GM23248 (cell line): ENCODE measurements at regions not wholly inside any gene's neighbourhood (a gene's known extent, or its start where the extent isn't known, plus 50 kb on each side); places are given as distances from the start of the nearest gene placed in this dataset.
A peak's percentile ranks its signal among the peaks of the same experiment; 100 is the strongest.

ENCODE experiments used
- DNase-seq: peaks from one replicate; pipeline ENCODE4 v3.0.0-alpha.2; 2015
- H2AFZ ChIP-seq: fragments of 200-600 bp; sonication (generic); 2 replicates; pipeline ENCODE4 v1.6.1; 2016; ENCODE audit warnings: antibody characterized with exemption
- H3F3A ChIP-seq: fragments of 200-600 bp; sonication (generic); 2 replicates; pipeline ENCODE4 v1.6.1; 2016; ENCODE audit warnings: mild to moderate bottlenecking, antibody characterized with exemption, mixed run types; ENCODE audit not compliant: insufficient read depth
- H3K27ac ChIP-seq: fragments of 200-600 bp; sonication (generic); 2 replicates; pipeline ENCODE4 v1.5.1; 2016; ENCODE audit warnings: mild to moderate bottlenecking
- H3K27me3 ChIP-seq: fragments of 200-600 bp; sonication (generic); replicated peaks from 2 replicates; pipeline ENCODE4 v1.6.1; 2016; ENCODE audit warnings: mild to moderate bottlenecking; ENCODE audit not compliant: insufficient read depth
- H3K36me3 ChIP-seq: fragments of 200-600 bp; sonication (generic); 2 replicates; pipeline ENCODE4 v1.6.1; 2016; ENCODE audit warnings: low read depth, mild to moderate bottlenecking
- H3K4me1 ChIP-seq: fragments of 200-600 bp; sonication (generic); 2 replicates; pipeline ENCODE4 v1.6.1; 2016; ENCODE audit warnings: mild to moderate bottlenecking; ENCODE audit not compliant: insufficient read depth
- H3K4me2 ChIP-seq: fragments of 200-600 bp; sonication (generic); one replicate; pipeline ENCODE4 v1.6.1; 2016; ENCODE audit warnings: mild to moderate bottlenecking; ENCODE audit not compliant: unreplicated experiment
- H3K4me3 ChIP-seq: fragments of 200-600 bp; sonication (generic); 2 replicates; pipeline ENCODE4 v1.5.1; 2016; ENCODE audit warnings: mild to moderate bottlenecking
- H3K79me2 ChIP-seq: fragments of 200-600 bp; sonication (generic); 2 replicates; pipeline ENCODE4 v1.6.1; 2016; ENCODE audit warnings: mild to moderate bottlenecking; ENCODE audit not compliant: insufficient read depth
- H3K9ac ChIP-seq: fragments of 200-600 bp; sonication (generic); 2 replicates; pipeline ENCODE4 v1.6.1; 2016; ENCODE audit warnings: mild to moderate bottlenecking
- H3K9me2 ChIP-seq: fragments of 200-600 bp; sonication (generic); 2 replicates; pipeline ENCODE4 v1.6.1; 2016; ENCODE audit warnings: mixed run types, mild to moderate bottlenecking, moderate library complexity; ENCODE audit not compliant: insufficient read depth
- H3K9me3 ChIP-seq: fragments of 200-600 bp; sonication (generic); one replicate; pipeline ENCODE4 v1.6.1; 2017; ENCODE audit warnings: low read depth
- H4K20me1 ChIP-seq: fragments of 200-600 bp; sonication (generic); 2 replicates; pipeline ENCODE4 v1.6.0; 2016; ENCODE audit not compliant: insufficient read depth
- EZH2 ChIP-seq: fragments of 200-600 bp; sonication (generic); IDR thresholded peaks from 2 replicates; pipeline ENCODE4 v1.6.1; 2018; ENCODE audit warnings: antibody characterized with exemption, mild to moderate bottlenecking; ENCODE audit not compliant: insufficient read depth, poor library complexity, severe bottlenecking
- EZH2phosphoT487 ChIP-seq: fragments of 200-600 bp; sonication (generic); IDR thresholded peaks from 2 replicates; pipeline ENCODE4 v1.6.1; 2018; ENCODE audit warnings: antibody characterized with exemption, moderate library complexity, mild to moderate bottlenecking, low read depth; ENCODE audit not compliant: insufficient read depth
- whole genome bisulfite sequencing, 2 experiments: methylation state at CpG; one replicate each; pipeline ENCODE4 v1.1.6; 2015 to 2017; ENCODE audit warnings: low lambda C conversion rate in 2 of 2, low coverage in 1 of 2; ENCODE audit errors: missing lambda C conversion rate in 2 of 2; 5-methylcytosine and 5-hydroxymethylcytosine counted together
- in situ Hi-C: fragments of 300-500 bp; cut with MboI; formaldehyde crosslinking; loops from 2 replicates; pipeline ENCODE4 v1.15.0; 2020

DNA sequence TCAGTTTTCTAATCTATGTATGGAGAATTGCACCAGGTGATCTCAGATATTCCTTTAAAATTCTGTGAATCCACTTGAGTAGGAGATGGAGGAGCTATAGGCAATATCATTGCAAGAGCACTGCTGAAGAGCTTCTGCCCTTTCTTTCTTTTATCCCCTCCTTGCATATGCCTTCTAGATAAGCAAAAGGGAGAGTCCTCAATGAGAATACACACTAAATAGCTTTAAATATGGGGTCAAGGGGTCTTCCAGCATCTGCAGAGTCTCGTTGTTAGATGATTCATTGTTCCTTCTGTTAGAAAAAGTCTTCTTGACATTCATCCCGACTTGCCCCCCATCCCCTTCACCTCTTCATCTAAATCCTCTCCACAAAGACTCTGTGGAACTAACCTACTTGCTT lies 156.1 kb downstream of the PIK3R1 start:
- DNase-seq, result no peak
- in situ Hi-C loops, result no loop called here
- H3K4me2 ChIP-seq, result no peak overlapping the region
- H3K27me3 ChIP-seq, result no peaks in the 10 kb centered on the region
- H2AFZ ChIP-seq, result no peak overlapping the region
- H3K9me2 ChIP-seq, result no peaks in the 10 kb centered on the region
- H3K9me3 ChIP-seq, result no peaks in the 10 kb centered on the region
- H4K20me1 ChIP-seq, result no peaks in the 10 kb centered on the region
- 44 to 59% methylated on average over 2 of the region's 2 CpGs for WGBS, 2 experiments
- H3F3A ChIP-seq, result peaks cover 21% of the 10 kb centered on the region
- no peak for TF ChIP-seq EZH2
- TF ChIP-seq EZH2phosphoT487, result no peak
- no peaks in the 10 kb centered on the region for H3K79me2 ChIP-seq
- no peak overlapping the region for H3K27ac ChIP-seq
- no peak overlapping the region for H3K9ac ChIP-seq
- no peaks in the 10 kb centered on the region for H3K36me3 ChIP-seq
- no peak overlapping the region for H3K4me3 ChIP-seq
- peaks cover 25% of the 10 kb centered on the region for H3K4me1 ChIP-seq

DNA sequence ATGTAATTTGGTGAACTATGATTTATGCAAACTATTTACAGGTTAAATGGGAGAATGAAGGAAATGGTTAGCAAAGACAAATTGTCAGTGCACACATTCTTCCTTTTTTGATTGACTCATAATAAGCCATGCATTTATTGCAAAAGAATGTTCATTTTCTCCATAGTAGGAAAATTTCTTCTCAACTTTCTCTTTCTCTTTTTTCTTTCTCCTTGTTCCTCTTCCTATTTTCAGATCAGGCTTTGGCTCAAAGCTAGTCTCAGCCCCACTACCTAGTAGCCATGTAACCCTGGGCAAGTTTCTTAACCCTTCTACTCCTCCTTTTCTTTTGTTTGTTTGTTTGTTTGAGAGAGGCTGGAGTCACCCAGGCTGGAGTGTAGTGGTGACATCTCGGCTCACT lies 156.6 kb downstream of the PIK3R1 start:
- H3K4me1 ChIP-seq, result peaks cover 30% of the 10 kb centered on the region
- H3K9me2 ChIP-seq, result no peaks in the 10 kb centered on the region
- no peaks in the 10 kb centered on the region for H3K36me3 ChIP-seq
- H3K9ac ChIP-seq, result no peak overlapping the region
- WGBS, 2 experiments, result 96 to 100% methylated on average over 1 of the region's 1 CpG
- H3K9me3 ChIP-seq, result no peaks in the 10 kb centered on the region
- TF ChIP-seq EZH2phosphoT487 (no peak), EZH2 (no peak)
- no peaks in the 10 kb centered on the region for H3K79me2 ChIP-seq
- no peaks in the 10 kb centered on the region for H3K27me3 ChIP-seq
- H3K27ac ChIP-seq, result no peak overlapping the region
- H3F3A ChIP-seq, result peaks cover 21% of the 10 kb centered on the region
- DNase-seq, result no peak
- no peak overlapping the region for H3K4me3 ChIP-seq
- in situ Hi-C loops, result no loop called here
- H4K20me1 ChIP-seq, result no peaks in the 10 kb centered on the region
- no peak overlapping the region for H3K4me2 ChIP-seq
- H2AFZ ChIP-seq, result no peak overlapping the region

DNA sequence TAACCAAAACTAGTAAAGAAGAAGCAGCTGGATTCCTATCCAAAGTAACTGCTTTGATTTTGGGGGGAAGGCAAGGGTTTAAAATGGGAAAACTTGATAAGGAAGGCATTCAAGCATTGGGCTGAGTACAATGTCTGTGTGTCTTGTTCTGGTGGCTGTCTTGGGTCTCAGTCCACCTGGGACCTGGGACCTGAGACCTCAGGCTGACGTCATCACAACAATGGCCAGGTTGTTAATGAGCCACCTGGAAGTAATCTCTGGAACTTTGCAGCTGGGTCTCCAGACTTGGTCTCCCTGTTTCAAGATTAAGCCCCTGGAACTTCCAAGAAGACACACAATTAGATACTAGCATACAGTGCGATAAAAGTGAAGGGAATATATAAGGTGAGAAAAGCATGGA lies 157.5 kb downstream of the PIK3R1 start:
- H2AFZ ChIP-seq, result no peak overlapping the region
- no peak overlapping the region for H3K9ac ChIP-seq
- TF ChIP-seq EZH2phosphoT487 (no peak), EZH2 (no peak)
- no peaks in the 10 kb centered on the region for H3K36me3 ChIP-seq
- H3K79me2 ChIP-seq, result no peaks in the 10 kb centered on the region
- 95 to 98% methylated on average over 2 of the region's 2 CpGs for WGBS, 2 experiments
- H3K4me1 ChIP-seq, result peaks cover 27% of the 10 kb centered on the region
- no peaks in the 10 kb centered on the region for H3K27me3 ChIP-seq
- H3K4me2 ChIP-seq, result no peak overlapping the region
- H3K9me3 ChIP-seq, result no peaks in the 10 kb centered on the region
- no peak for DNase-seq
- H3F3A ChIP-seq, result peaks cover 15% of the 10 kb centered on the region
- H3K9me2 ChIP-seq, result no peaks in the 10 kb centered on the region
- H3K4me3 ChIP-seq, result no peak overlapping the region
- no peaks in the 10 kb centered on the region for H4K20me1 ChIP-seq
- H3K27ac ChIP-seq, result no peak overlapping the region
- in situ Hi-C loops, result no loop called here

DNA sequence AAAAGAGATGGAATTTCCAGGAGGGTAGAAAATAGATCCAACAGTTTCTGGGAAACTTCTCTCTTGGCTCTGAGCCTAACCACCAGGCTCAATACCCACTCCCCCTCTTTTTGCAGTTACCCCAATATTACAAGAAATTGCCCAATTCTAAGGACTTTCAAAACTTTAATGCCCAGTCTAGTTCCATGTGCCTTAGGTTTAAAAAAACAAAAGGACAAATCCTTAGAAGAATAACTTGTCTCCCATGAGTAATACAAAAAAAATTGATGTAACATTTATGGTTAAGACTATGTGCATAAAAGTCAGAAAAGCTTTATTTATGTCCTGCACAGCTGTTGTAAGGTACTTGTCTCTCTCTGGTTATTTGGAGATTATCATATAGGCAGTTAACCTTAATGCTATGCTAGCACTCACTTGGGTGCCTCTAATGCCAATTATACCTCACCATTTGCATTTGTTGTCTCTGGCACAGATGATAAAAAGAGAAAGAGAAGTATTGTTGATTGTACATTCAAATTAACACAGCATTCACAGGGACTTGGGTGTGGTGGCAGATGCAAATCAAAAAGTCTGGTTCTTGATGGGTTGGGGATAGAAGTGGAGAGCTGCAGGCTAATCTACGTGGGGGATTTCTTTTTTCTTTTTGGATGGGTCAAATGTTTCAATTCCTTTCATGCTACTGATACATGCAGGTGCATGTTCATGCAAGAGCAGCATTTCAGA lies 159.4 kb downstream of the PIK3R1 start:
- Histone ChIP-seq H3K4me3 (no peak overlapping the region), H3K9me3 (no peaks in the 10 kb centered on the region), H3K27me3 (no peaks in the 10 kb centered on the region), H3K79me2 (no peaks in the 10 kb centered on the region), H3K36me3 (no peaks in the 10 kb centered on the region), H3K4me2 (peak overlapping the region; percentile 1), H4K20me1 (no peaks in the 10 kb centered on the region), H2AFZ (no peak overlapping the region), H3K4me1 (peaks cover 14% of the 10 kb centered on the region), H3K27ac (no peak overlapping the region), H3K9me2 (no peaks in the 10 kb centered on the region), H3K9ac (no peak overlapping the region), H3F3A (no peaks in the 10 kb centered on the region)
- in situ Hi-C loops, result no loop called here
- 64 to 70% methylated on average over 1 of the region's 1 CpG for WGBS, 2 experiments
- TF ChIP-seq EZH2, result no peak
- no peak for TF ChIP-seq EZH2phosphoT487
- peak; percentile 20 for DNase-seq
